K562 (cell line): ENCODE measurements at regions not wholly inside any gene's neighbourhood (a gene's known extent, or its start where the extent isn't known, plus 50 kb on each side); places are given as distances from the start of the nearest gene placed in this dataset.

Source experiments
- CREM ChIP-seq: IDR thresholded peaks from 2 replicates; pipeline ENCODE4 v1.6.1; 2014; ENCODE audit warnings: antibody characterized with exemption, low read depth
- NRF1 ChIP-seq, 2 experiments: fragments of 450-650 bp; IDR thresholded peaks in 1 of 2; conservative IDR thresholded peaks in 1 of 2; 2 replicates each; pipeline ENCODE4 v1.6.1; 2014; ENCODE audit warnings: mild to moderate bottlenecking in 2 of 2
- PTTG1 ChIP-seq: fragments of 450-650 bp; IDR thresholded peaks from 2 replicates; pipeline ENCODE4 v1.6.1; 2016; ENCODE audit warnings: low read depth, mild to moderate bottlenecking, missing genetic modification characterization, missing compliant biosample characterization
- TF ChIP-seq, protein P1 (sequence below): fragments of 250-450 bp; sonication (Bioruptor Pico); IDR thresholded peaks from 2 replicates; pipeline ENCODE4 v1.5.0; 2021; ENCODE audit warnings: mild to moderate bottlenecking, moderate library complexity
- TF ChIP-seq, protein P2 (sequence below): sonication (generic); formaldehyde crosslinking; IDR thresholded peaks from 2 replicates; pipeline ENCODE4 v1.8.1; 2023; ENCODE audit warnings: mild to moderate bottlenecking, missing genetic modification reagents
- TF ChIP-seq, protein P3 (sequence below): IDR thresholded peaks from 2 replicates; pipeline ENCODE4 v1.6.1; 2016; ENCODE audit warnings: missing genetic modification characterization, missing compliant biosample characterization
- TF ChIP-seq, protein P4 (sequence below): sonication (generic); formaldehyde crosslinking; IDR thresholded peaks from 2 replicates; pipeline ENCODE4 v1.8.1; 2022; ENCODE audit warnings: missing genetic modification reagents

DNA sequence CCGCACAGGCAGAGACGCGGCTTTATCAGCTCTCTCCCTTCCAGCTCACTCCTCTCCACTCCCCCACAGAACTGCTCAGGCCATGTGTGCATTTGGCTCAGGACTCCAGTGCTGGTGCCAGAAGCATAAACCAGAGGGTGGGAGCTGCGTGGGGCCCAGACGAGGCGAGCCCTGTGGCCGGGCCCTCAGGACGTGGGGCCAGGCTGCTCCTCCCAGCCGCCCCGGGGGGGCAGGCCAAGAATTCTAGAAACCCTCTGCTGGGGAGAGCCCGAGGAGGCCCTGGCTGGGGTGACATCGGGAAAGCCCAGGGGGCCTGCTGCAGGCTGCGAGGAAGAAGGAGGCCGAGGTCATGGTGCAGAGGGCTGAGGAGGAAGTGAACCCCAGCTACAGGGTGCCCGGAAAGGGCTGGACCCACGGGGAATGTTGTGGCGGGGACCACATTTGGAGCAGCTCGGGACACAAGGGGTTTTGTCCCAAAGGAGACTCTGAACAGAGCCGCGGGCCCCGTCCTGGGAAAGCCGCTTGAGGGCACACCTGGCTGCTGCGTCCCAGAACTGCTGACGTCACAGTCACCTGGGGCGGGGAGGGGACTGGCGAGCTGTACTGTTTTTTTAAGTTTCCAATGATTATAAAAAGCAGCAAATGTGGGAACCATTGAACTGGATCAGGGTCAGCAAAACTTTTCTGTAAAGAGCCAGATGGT lies 107.1 kb downstream of the BANF2 start (continued):
- TF ChIP-seq, protein P1, sequence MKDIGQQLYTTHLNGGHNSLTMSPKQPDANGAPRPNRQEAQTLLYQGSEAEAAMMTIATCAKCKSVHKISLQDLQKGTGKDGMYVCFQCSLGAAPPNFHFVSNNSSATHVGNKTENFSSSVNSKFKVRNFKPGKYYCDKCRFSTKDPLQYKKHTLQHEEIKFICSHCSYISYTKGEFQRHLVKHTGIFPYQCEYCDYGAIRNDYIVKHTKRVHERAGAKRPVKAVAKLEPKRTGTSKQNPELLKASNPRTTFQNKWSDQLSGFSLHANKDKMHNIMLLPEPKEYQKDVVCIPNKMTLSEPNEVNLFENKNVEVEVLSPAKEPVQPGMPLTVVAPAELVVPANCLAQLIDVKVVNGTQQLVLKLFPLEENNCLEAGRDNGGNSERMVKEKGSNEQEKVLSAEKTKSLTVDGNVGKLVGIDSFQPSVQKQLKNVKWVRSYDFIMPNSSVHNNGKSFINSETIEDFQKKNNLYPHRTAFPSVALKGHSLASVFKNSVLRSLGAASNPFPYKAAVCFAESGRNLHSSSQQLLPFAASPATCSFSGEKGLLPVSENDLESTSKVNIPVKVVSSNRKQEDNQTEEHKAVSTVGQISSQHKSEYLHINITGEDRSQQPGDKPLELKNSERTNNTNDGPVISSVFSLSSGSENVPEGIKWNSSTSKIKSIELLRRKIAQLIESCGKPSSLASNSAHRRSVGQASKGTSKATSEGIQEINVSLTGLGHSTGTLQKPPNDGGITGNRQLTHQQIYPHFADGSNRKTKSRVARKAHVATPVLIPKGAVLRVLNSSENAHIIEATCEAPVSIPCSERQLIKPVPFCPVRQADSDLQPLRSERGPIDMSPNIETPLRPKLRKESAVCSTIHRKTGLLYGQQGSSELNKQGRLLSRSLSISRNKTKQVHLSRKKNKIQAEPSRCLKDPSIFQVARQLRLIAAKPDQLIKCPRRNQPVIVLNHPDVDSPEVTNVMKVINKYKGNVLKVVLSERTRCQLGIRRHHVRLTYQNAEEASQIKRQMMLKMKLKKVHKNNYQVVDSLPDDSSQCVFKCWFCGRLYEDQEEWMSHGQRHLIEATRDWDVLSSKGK: no peak
- TF ChIP-seq NRF1 (conservative IDR thresholded peaks at IDR 0.05 in 1 of 2, IDR thresholded peaks at IDR 0.05 in 1 of 2): peak; percentile 37; a peak in 1 of 4 replicates
- TF ChIP-seq, protein P2, sequence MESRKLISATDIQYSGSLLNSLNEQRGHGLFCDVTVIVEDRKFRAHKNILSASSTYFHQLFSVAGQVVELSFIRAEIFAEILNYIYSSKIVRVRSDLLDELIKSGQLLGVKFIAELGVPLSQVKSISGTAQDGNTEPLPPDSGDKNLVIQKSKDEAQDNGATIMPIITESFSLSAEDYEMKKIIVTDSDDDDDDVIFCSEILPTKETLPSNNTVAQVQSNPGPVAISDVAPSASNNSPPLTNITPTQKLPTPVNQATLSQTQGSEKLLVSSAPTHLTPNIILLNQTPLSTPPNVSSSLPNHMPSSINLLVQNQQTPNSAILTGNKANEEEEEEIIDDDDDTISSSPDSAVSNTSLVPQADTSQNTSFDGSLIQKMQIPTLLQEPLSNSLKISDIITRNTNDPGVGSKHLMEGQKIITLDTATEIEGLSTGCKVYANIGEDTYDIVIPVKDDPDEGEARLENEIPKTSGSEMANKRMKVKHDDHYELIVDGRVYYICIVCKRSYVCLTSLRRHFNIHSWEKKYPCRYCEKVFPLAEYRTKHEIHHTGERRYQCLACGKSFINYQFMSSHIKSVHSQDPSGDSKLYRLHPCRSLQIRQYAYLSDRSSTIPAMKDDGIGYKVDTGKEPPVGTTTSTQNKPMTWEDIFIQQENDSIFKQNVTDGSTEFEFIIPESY (CRISPR knock-in tag): no peak
- TF ChIP-seq CREM: peak; percentile 37; the same call in 1 of the 2 replicates
- no peak for TF ChIP-seq PTTG1 (tag)
- TF ChIP-seq, protein P3, sequence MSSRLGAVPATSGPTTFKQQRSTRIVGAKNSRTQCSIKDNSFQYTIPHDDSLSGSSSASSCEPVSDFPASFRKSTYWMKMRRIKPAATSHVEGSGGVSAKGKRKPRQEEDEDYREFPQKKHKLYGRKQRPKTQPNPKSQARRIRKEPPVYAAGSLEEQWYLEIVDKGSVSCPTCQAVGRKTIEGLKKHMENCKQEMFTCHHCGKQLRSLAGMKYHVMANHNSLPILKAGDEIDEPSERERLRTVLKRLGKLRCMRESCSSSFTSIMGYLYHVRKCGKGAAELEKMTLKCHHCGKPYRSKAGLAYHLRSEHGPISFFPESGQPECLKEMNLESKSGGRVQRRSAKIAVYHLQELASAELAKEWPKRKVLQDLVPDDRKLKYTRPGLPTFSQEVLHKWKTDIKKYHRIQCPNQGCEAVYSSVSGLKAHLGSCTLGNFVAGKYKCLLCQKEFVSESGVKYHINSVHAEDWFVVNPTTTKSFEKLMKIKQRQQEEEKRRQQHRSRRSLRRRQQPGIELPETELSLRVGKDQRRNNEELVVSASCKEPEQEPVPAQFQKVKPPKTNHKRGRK (tag): no peak
- TF ChIP-seq, protein P4, sequence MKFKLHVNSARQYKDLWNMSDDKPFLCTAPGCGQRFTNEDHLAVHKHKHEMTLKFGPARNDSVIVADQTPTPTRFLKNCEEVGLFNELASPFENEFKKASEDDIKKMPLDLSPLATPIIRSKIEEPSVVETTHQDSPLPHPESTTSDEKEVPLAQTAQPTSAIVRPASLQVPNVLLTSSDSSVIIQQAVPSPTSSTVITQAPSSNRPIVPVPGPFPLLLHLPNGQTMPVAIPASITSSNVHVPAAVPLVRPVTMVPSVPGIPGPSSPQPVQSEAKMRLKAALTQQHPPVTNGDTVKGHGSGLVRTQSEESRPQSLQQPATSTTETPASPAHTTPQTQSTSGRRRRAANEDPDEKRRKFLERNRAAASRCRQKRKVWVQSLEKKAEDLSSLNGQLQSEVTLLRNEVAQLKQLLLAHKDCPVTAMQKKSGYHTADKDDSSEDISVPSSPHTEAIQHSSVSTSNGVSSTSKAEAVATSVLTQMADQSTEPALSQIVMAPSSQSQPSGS (CRISPR knock-in tag): no peak
